Peyer's patch (tissue), 4 donors: ENCODE measurements at regions not wholly inside any gene's neighbourhood (a gene's known extent, or its start where the extent isn't known, plus 50 kb on each side); places are given as distances from the start of the nearest gene placed in this dataset.

Experiments
- POLR2A ChIP-seq, 2 donors: fragments of 450-650 bp; IDR thresholded peaks; one replicate each; pipeline ENCODE4 v1.5.1; 2017; ENCODE audit warnings: antibody characterized with exemption in 2 of 2, mild to moderate bottlenecking in 2 of 2, moderate library complexity in 2 of 2
- TF ChIP-seq, protein P1 (sequence below), 6 experiments: fragments of 450-650 bp in 4 of 6; fragments of 200-600 bp in 2 of 6; sonication (generic) in 1 of 6; IDR thresholded peaks; one replicate each; pipeline ENCODE4 v1.5.1; 2017 to 2019; ENCODE audit warnings: antibody characterized with exemption in 6 of 6, mild to moderate bottlenecking in 3 of 6, moderate library complexity in 1 of 6

DNA sequence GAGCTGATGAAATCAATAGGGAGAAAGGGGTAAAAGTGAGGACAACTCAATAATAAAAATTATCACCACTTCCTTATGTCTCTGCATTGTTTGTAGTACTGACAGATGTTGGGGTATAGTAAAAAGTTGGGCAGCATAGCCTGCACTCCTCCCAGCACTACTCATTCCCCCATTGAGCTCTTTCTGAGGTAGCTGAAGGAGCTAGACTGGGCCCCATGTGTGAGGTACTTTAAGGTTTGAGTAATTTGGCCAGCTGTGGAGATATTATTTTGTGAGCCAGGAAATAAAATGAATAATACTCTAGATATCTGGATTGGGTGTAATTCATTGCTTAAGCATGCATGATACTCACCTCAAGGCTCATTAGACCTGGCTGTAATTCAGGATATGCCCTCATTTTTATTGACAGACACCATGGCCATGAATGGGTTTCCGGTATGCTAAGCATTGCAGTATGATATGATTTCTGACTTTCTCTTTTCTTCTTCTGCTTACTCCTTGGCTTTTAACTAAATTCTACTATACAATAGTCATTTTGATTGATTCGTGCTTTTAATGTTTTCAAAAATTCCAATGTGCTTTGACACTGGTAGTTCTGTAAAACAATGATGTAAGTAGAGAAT, 283.9 kb upstream of the RIMS1 start:
- TF ChIP-seq, protein P1, sequence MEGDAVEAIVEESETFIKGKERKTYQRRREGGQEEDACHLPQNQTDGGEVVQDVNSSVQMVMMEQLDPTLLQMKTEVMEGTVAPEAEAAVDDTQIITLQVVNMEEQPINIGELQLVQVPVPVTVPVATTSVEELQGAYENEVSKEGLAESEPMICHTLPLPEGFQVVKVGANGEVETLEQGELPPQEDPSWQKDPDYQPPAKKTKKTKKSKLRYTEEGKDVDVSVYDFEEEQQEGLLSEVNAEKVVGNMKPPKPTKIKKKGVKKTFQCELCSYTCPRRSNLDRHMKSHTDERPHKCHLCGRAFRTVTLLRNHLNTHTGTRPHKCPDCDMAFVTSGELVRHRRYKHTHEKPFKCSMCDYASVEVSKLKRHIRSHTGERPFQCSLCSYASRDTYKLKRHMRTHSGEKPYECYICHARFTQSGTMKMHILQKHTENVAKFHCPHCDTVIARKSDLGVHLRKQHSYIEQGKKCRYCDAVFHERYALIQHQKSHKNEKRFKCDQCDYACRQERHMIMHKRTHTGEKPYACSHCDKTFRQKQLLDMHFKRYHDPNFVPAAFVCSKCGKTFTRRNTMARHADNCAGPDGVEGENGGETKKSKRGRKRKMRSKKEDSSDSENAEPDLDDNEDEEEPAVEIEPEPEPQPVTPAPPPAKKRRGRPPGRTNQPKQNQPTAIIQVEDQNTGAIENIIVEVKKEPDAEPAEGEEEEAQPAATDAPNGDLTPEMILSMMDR (IDR thresholded peaks at IDR 0.05) = no peak
- no peak for TF ChIP-seq POLR2A (IDR thresholded peaks at IDR 0.05)
